OCI-LY1 (cell line): ENCODE measurements at regions not wholly inside any gene's neighbourhood (a gene's known extent, or its start where the extent isn't known, plus 50 kb on each side); places are given as distances from the start of the nearest gene placed in this dataset.
"Not testable (repeated sequence)": the region's sequence is repeated elsewhere in the genome, so short reads cannot be mapped to it uniquely, and the experiment has no call there.

ENCODE experiments used
- H2AFZ ChIP-seq: fragments of 200-600 bp; sonication (generic), shearing (Covaris generic); 2 replicates; pipeline ENCODE4 v1.6.0; 2014; ENCODE audit warnings: antibody characterized with exemption, mild to moderate bottlenecking, low read length
- H3F3A ChIP-seq: fragments of 200-600 bp; sonication (generic), shearing (Covaris generic); 2 replicates; pipeline ENCODE4 v1.6.0; 2014; ENCODE audit warnings: mild to moderate bottlenecking, antibody characterized with exemption, low read length, moderate library complexity; ENCODE audit not compliant: insufficient read depth
- H3K27ac ChIP-seq: fragments of 200-600 bp; sonication (generic); 2 replicates; pipeline ENCODE4 v1.5.1; 2014; ENCODE audit warnings: low read length, mixed run types, mild to moderate bottlenecking, low read depth; ENCODE audit not compliant: poor library complexity, severe bottlenecking
- H3K27me3 ChIP-seq: fragments of 200-600 bp; sonication (generic); 2 replicates; pipeline ENCODE4 v1.6.0; 2014; ENCODE audit warnings: antibody characterized with exemption, mild to moderate bottlenecking, low read length, moderate library complexity; ENCODE audit not compliant: insufficient read depth
- H3K36me3 ChIP-seq: fragments of 200-600 bp; sonication (generic); 2 replicates; pipeline ENCODE4 v1.6.1; 2014; ENCODE audit warnings: mild to moderate bottlenecking, antibody characterized with exemption, low read length, moderate library complexity, mixed read lengths; ENCODE audit not compliant: insufficient read depth
- H3K4me1 ChIP-seq: fragments of 200-600 bp; sonication (generic); 2 replicates; pipeline ENCODE4 v1.5.1; 2014; ENCODE audit warnings: mild to moderate bottlenecking, low read length, moderate library complexity; ENCODE audit not compliant: insufficient read depth, severe bottlenecking
- H3K4me2 ChIP-seq: fragments of 200-600 bp; sonication (generic), shearing (Covaris generic); 2 replicates; pipeline ENCODE4 v1.6.1; 2014; ENCODE audit warnings: low read length
- H3K4me3 ChIP-seq: fragments of 200-600 bp; sonication (generic); 2 replicates; pipeline ENCODE4 v1.5.1; 2014; ENCODE audit warnings: low read length, low read depth, mild to moderate bottlenecking, mixed read lengths; ENCODE audit not compliant: poor library complexity, severe bottlenecking
- H3K79me2 ChIP-seq: fragments of 200-600 bp; shearing (Covaris generic); 2 replicates; pipeline ENCODE4 v1.6.1; 2016; ENCODE audit warnings: mixed run types, low read length, mixed read lengths; ENCODE audit not compliant: insufficient read depth
- H3K9ac ChIP-seq: fragments of 200-600 bp; sonication (generic), shearing (Covaris generic); 2 replicates; pipeline ENCODE4 v1.6.1; 2014; ENCODE audit warnings: mild to moderate bottlenecking, low read length, mixed read lengths
- H3K9me2 ChIP-seq: fragments of 200-600 bp; sonication (generic), shearing (Covaris generic); 2 replicates; pipeline ENCODE4 v1.6.1; 2014; ENCODE audit warnings: low read depth, mild to moderate bottlenecking, low read length, mixed read lengths
- H3K9me3 ChIP-seq: fragments of 200-600 bp; shearing (Covaris generic); 2 replicates; pipeline ENCODE4 v1.6.1; 2014; ENCODE audit warnings: low read length, mixed read lengths
- H4K20me1 ChIP-seq: fragments of 200-600 bp; sonication (generic), shearing (Covaris generic); 2 replicates; pipeline ENCODE4 v1.6.0; 2016; ENCODE audit warnings: mild to moderate bottlenecking, low read length; ENCODE audit not compliant: insufficient read depth
- CTCF ChIP-seq: fragments of 200-600 bp; sonication (generic), shearing (Covaris generic); IDR thresholded peaks from 2 replicates; pipeline ENCODE4 v1.5.1; 2017; ENCODE audit warnings: mild to moderate bottlenecking, antibody characterized with exemption, low read length, moderate library complexity, mixed read lengths
- EZH2 ChIP-seq: fragments of 200-600 bp; sonication (generic), shearing (Covaris generic); IDR thresholded peaks from 2 replicates; pipeline ENCODE4 v1.8.0; 2017; ENCODE audit warnings: borderline replicate concordance, mixed run types, mild to moderate bottlenecking, antibody characterized with exemption, low read length, moderate library complexity, mixed read lengths

DNA sequence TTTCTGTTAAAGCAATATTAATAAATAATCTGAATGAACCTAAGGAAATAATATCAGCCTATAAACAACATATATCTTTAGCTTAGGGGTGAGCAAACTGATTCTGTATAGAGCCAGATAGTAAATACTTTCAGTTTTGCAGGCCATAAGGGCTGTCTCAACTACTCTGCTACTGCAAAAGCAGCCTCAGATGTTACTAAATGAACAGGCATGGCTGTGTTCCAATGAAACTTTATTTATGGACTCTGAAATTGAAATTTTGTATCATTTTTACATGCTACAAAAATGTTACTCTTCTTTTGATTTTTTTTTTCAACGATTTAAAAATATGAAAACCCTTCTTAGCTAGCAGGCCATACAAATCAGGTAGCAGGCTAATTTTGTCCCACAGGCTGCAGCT, 212.8 kb upstream of the PRICKLE2 start:
- no peak for TF ChIP-seq CTCF
- TF ChIP-seq EZH2, result no peak
- Histone ChIP-seq H2AFZ (no peak overlapping the region), H3K9ac (no peak overlapping the region), H3K9me3 (no peaks in the 10 kb centered on the region; the same call in 1 of the 2 replicates), H3K27ac (no peak overlapping the region), H3K79me2 (no peaks in the 10 kb centered on the region), H3K36me3 (no peaks in the 10 kb centered on the region), H3K9me2 (no peaks in the 10 kb centered on the region), H3K4me1 (no peaks in the 10 kb centered on the region), H3F3A (no peaks in the 10 kb centered on the region), H3K4me3 (no peak overlapping the region), H3K27me3 (no peaks in the 10 kb centered on the region), H4K20me1 (no peaks in the 10 kb centered on the region), H3K4me2 (no peak overlapping the region)

DNA sequence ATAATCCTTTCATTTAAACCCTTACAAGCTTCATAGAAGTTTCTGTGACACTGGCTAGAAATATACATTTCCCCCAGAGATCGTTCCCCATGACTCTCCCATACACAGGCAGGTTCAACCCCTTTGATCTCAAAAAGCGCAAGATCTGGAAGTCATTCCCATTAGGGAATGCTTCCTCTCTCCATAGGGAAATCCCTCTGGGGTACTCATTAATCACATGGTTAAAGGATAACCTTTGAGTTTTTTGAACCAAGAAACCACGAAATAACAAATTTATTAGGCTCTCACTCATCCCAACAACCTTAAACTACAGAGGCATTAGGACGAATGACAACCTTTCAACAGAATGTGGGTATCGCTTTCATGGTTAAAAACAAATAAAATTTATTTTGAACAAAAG, 211.9 kb upstream of the PRICKLE2 start:
- Histone ChIP-seq H3K36me3 (no peaks in the 10 kb centered on the region), H3K79me2 (no peaks in the 10 kb centered on the region), H3K4me1 (no peaks in the 10 kb centered on the region), H3K27ac (no peak overlapping the region), H3K4me3 (no peak overlapping the region), H2AFZ (no peak overlapping the region), H3K9ac (no peak overlapping the region), H4K20me1 (no peaks in the 10 kb centered on the region), H3F3A (no peaks in the 10 kb centered on the region), H3K9me2 (no peaks in the 10 kb centered on the region), H3K9me3 (no peaks in the 10 kb centered on the region; the same call in 1 of the 2 replicates), H3K4me2 (no peak overlapping the region), H3K27me3 (no peaks in the 10 kb centered on the region)
- TF ChIP-seq CTCF (no peak), EZH2 (no peak)

- not testable (repeated sequence) for H3K9me2 ChIP-seq, H3K4me3 ChIP-seq, H3K27me3 ChIP-seq, H3K9ac ChIP-seq, H3F3A ChIP-seq, H3K36me3 ChIP-seq, H4K20me1 ChIP-seq, H3K27ac ChIP-seq, H3K4me2 ChIP-seq, H2AFZ ChIP-seq, H3K4me1 ChIP-seq, H3K9me3 ChIP-seq, H3K79me2 ChIP-seq
Measured at GRCh38 chr3:64435023-64435422, 209.8 kb upstream of the PRICKLE2 start.

DNA sequence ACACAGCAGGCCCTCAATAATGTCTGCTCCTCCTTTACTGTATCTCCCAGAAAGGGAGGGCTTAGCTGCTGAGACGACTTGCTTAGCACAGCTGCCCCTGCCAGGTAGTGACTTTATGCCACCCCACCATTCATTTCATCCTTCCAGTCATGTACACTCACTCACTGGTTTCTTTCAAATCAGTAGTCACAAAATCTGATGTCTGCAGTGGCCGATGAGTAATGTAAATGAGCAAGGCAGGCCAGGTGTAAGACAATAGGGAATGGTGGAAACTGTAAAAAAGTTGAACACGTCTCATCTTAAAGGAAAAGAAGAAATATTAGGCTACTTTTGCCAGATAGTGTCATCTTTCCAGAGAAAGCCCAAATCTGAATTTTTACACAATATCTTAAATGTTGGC, 207.6 kb upstream of the PRICKLE2 start:
- TF ChIP-seq CTCF (no peak), EZH2 (no peak)
- no peaks in the 10 kb centered on the region for H4K20me1 ChIP-seq
- no peaks in the 10 kb centered on the region for H3K4me1 ChIP-seq
- H3K9ac ChIP-seq, result no peak overlapping the region
- no peak overlapping the region for H2AFZ ChIP-seq
- no peaks in the 10 kb centered on the region for H3K79me2 ChIP-seq
- no peak overlapping the region for H3K4me3 ChIP-seq
- H3K27me3 ChIP-seq, result no peaks in the 10 kb centered on the region
- H3K9me2 ChIP-seq, result no peaks in the 10 kb centered on the region
- H3K4me2 ChIP-seq, result no peak overlapping the region
- no peak overlapping the region for H3K27ac ChIP-seq
- H3K9me3 ChIP-seq, result no peaks in the 10 kb centered on the region; the same call in 1 of the 2 replicates
- no peaks in the 10 kb centered on the region for H3F3A ChIP-seq
- H3K36me3 ChIP-seq, result no peaks in the 10 kb centered on the region
